ENCODE measurements at regions not wholly inside any gene's neighbourhood (a gene's known extent, or its start where the extent isn't known, plus 50 kb on each side); places are given as distances from the start of the nearest gene placed in this dataset.

GRCh38 chr9:13717322-13718054 lies 438.0 kb upstream of the MPDZ start:
- peak; percentile 70 for DNase-seq (ENCODE audit: low read depth)

GRCh38 chr9:13716601-13717321 lies 437.3 kb upstream of the MPDZ start:
- DNase-seq (ENCODE audit: low read depth), result no peak

- DNase-seq (ENCODE audit: low read depth), result no peak
These were observed 436.6 kb upstream of the MPDZ start for GRCh38 chr9:13716090-13716489.

GRCh38 chr9:13715430-13715829 lies 435.9 kb upstream of the MPDZ start:
- no peak for DNase-seq (ENCODE audit: low read depth)

GRCh38 chr9:13707612-13708576 lies 428.4 kb upstream of the MPDZ start:
- DNase-seq (ENCODE audit: low read depth), result peak; percentile 42

GRCh38 chr9:13705918-13706317 lies 426.4 kb upstream of the MPDZ start:
- peak; percentile 93 for DNase-seq (ENCODE audit: low read depth)

GRCh38 chr9:13705373-13705772 lies 425.9 kb upstream of the MPDZ start:
- DNase-seq (ENCODE audit: low read depth), result peak; percentile 79

- peak; percentile 84 for DNase-seq (ENCODE audit: low read depth)
These were observed 411.1 kb upstream of the MPDZ start for GRCh38 chr9:13690595-13690994.

- DNase-seq (ENCODE audit: low read depth), result no peak
These were observed 410.4 kb upstream of the MPDZ start for GRCh38 chr9:13689925-13690324.

GRCh38 chr9:13688990-13689600 lies 409.6 kb upstream of the MPDZ start:
- DNase-seq (ENCODE audit: low read depth), result peak; percentile 20

GRCh38 chr9:13688223-13688989 lies 408.9 kb upstream of the MPDZ start:
- no peak for DNase-seq (ENCODE audit: low read depth)

GRCh38 chr9:13684656-13685055 lies 405.2 kb upstream of the MPDZ start:
- DNase-seq (ENCODE audit: low read depth), result peak; percentile 10

GRCh38 chr9:13677801-13678200 lies 398.3 kb upstream of the MPDZ start:
- no peak for DNase-seq (ENCODE audit: low read depth)

- no peak for DNase-seq (ENCODE audit: low read depth)
These were observed 396.1 kb upstream of the MPDZ start for GRCh38 chr9:13675638-13676000.

GRCh38 chr9:13674926-13675637 lies 395.6 kb upstream of the MPDZ start:
- DNase-seq (ENCODE audit: low read depth), result no peak

- DNase-seq (ENCODE audit: low read depth), result no peak
These were observed 393.9 kb upstream of the MPDZ start for GRCh38 chr9:13673348-13673747.

GRCh38 chr9:13665418-13666066 lies 386.1 kb upstream of the MPDZ start:
- DNase-seq (ENCODE audit: low read depth), result peak; percentile 73

GRCh38 chr9:13661014-13661413 lies 381.5 kb upstream of the MPDZ start:
- no peak for DNase-seq (ENCODE audit: low read depth)

- no peak for DNase-seq (ENCODE audit: low read depth)
These were observed 372.6 kb upstream of the MPDZ start for GRCh38 chr9:13651969-13652663.
